Activated CD4-positive, CD25-positive, alpha-beta regulatory T cell treated with anti-CD3 and anti-CD28 coated beads, Interleukin-2, amount 50 U/mL, for 72 hours (primary cell): ENCODE measurements at regions not wholly inside any gene's neighbourhood (a gene's known extent, or its start where the extent isn't known, plus 50 kb on each side); places are given as distances from the start of the nearest gene placed in this dataset.
"Not testable (repeated sequence)": the region's sequence is repeated elsewhere in the genome, so short reads cannot be mapped to it uniquely, and the experiment has no call there.

Experiments used
- DNase-seq: peaks from one replicate; pipeline ENCODE4 v3.0.0; 2021

- DNase-seq = no peak
These were observed 1214.3 kb upstream of the SORCS1 start for GRCh38 chr10:108378779-108379178.

- no peak for DNase-seq
These were observed 1211.2 kb upstream of the SORCS1 start for GRCh38 chr10:108375691-108376090.

GRCh38 chr10:108374991-108375390, 1210.5 kb upstream of the SORCS1 start:
- DNase-seq = no peak

DNA sequence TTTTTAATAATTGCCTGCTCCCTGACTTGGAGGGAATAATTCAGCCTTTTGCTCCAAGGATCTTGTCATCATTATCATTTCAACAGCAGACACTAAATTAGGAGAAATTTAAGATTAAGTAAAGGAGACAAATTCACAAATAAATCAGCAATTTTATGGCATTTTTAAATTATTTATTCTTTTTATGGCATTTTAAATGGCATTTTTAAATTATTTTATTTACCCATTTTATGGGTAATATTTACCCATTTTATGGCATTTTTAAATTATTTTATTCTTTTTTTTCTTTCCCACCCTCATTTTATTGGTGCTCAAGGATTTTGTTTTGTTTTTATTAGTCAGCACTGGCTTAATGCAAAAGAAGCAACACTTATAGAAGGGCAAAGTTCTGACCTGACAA, 1201.0 kb upstream of the SORCS1 start:
- no peak for DNase-seq

DNA sequence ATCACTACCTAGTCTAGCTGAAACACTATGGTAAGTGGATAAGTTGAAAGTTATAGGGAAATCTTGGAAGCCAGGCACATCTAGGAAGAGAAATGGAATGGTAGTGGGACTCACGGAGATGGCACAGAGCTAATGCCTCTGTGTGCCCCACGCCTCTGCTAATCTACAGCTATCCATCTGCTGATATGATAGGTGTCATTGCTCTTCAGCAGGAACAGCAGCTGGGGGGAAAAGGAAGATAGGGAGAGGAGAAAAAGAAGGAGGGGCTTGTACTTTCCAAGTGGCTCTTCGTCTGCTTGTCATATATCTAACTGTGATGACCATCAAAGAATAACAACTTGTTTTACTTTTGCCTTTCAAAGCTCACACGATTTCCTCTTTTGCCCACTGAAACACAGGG, 1199.1 kb upstream of the SORCS1 start:
- no peak for DNase-seq

- DNase-seq = no peak
These were observed 1198.5 kb upstream of the SORCS1 start for GRCh38 chr10:108362961-108363360.

DNA sequence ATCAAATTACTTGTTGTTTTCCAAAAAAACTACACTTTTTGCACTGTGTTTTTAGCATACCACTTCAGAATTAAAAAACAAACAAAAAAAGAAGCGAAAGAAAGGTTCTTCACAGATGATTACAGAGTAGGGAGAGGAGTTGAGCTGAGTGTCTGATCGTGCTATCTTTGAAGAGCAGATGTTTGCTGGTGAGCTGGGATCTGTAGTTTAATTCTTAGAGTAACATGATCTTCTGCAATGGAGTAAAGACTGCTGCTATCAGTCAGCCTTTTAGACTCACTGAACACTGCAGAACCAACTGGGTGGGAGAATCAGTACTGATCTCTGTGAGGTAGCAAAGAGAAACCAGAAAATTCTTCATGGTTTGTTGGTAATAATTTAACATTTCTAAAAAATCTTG, 1197.8 kb upstream of the SORCS1 start:
- DNase-seq = no peak

GRCh38 chr10:108360187-108360586, 1195.7 kb upstream of the SORCS1 start:
- DNase-seq = no peak

DNA sequence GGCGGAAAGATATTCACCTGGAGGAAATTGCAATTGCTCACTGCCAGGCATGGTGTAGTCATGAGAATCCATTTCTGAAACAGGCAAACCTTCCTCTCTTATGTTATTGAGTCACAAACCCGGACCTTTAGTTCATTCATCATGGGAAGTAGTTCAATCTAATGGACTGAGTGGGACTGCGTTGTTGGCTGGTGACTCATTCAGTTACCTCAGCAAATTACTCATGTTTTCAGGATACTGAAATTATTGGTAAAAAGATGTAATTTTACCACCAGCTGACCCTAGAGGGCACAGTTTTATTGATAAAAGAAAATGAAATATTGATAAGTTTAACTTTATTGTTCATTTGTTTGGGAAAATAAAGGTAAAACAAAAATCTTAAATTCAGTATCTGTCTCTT, 1194.4 kb upstream of the SORCS1 start:
- no peak for DNase-seq

DNA sequence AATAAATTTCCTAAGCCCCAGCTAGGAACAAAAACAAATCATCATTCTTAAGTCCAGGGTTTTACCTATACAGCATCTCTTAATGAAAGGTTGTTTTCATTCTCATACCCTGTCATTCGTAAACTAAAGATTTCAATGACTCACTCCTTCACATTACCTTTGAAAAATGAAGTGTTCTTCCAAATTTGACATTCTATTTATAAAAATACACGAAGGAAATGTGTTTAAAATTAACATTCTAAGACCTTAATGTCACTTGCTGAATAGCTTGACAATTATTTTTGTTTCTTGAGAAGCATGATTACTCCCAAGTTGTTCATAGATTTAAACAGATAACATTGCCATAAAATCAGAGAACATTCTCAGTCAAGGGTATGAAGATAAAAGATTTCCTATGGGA, 1188.3 kb upstream of the SORCS1 start:
- DNase-seq = no peak

- no peak for DNase-seq
These were observed 1183.7 kb upstream of the SORCS1 start for GRCh38 chr10:108348215-108348614.

- no peak for DNase-seq
These were observed 1181.6 kb upstream of the SORCS1 start for GRCh38 chr10:108346066-108346465.

DNA sequence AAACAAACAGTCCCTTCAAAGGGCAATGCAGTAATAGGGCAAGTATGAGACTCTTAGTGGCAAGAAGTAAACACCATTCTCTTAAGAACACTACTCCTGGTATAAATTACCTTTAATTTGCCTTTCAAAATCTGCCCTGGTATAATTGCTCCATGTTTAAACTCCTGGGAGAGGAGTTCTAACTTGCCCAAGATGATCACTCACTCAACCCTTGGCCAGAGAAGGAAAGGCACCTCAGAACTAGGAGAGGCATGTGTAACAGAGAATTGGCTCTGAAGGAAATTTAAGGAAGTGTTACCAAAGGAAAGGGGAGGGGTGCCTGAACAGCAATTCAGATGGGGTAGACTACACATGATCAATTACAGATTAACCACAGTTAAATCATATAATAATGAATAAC, 1173.6 kb upstream of the SORCS1 start:
- DNase-seq = no peak

- DNase-seq = no peak
These were observed 1172.3 kb upstream of the SORCS1 start for GRCh38 chr10:108336836-108337235.

DNA sequence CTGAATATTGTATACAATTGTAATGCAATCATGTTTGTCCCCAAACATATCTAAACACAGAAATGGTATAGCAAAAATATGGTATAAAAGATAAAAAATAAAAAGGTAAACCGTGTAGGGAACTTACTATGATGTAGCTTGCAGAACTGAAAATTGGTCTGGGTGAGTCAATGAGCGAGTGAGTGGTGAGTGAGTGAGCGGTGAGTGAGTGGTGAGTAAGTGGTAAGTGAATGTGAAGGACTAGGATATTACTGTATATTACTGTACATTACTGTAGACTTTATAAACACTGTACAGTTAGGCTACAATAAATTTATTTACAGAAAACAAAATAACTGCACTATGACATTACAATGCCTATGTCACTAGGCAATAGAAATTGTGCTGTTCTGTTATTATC, 1163.2 kb upstream of the SORCS1 start:
- no peak for DNase-seq

GRCh38 chr10:108323274-108323798, 1158.8 kb upstream of the SORCS1 start:
- no peak for DNase-seq

DNA sequence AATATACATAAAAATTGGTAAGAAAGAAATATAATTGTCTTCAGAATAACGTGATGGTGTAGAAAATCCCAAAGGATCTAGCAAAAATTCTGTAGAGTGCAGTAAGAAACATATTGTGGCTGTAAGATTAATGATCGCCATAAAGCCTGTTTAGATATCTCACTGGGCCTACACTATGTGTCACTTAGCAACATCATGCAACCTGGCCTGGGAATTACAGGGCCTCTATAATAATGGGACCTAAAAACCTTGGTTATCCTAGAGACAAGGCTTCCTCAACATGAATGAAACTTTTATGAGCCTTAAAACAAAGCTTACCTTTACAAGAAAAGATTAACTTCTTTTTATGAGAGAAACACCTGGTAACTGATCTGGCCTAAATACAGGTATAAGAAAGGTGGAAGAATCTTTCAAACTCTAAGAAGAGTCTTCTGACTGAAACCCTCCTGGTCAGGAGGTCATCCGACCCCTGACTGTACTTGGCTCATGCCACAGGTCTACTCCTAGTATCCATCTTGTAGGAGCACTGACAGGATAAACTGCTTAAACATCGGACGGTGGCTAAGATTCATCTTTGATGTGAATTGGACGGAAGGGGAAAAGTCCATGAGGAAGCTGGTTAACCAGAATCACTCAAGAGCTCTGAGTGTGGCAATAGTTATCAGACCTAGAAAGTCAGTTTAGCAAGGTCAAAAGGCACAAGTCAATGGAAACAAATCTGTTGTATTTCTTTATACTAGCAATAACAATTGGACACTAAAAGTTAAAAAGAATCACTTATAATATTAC, 1155.1 kb upstream of the SORCS1 start:
- no peak for DNase-seq

DNA sequence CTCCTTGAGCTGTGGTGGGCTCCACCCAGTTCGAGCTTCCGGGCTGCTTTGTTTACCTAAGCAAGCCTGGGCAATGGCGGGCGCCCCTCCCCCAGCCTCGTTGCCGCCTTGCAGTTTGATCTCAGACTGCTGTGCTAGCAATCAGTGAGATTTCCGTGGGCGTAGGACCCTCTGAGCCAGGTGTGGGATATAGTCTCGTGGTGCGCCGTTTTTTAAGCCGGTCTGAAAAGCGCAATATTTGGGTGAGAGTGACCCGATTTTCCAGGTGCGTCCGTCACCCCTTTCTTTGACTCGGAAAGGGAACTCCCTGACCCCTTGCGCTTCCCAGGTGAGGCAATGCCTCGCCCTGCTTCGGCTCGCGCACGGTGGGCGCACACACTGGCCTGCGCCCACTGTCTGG, 1151.1 kb upstream of the SORCS1 start:
- DNase-seq = not testable (repeated sequence)

- DNase-seq = no peak
These were observed 1143.4 kb upstream of the SORCS1 start for GRCh38 chr10:108307925-108308312.

- DNase-seq = no peak
These were observed 1142.9 kb upstream of the SORCS1 start for GRCh38 chr10:108307250-108307924.

DNA sequence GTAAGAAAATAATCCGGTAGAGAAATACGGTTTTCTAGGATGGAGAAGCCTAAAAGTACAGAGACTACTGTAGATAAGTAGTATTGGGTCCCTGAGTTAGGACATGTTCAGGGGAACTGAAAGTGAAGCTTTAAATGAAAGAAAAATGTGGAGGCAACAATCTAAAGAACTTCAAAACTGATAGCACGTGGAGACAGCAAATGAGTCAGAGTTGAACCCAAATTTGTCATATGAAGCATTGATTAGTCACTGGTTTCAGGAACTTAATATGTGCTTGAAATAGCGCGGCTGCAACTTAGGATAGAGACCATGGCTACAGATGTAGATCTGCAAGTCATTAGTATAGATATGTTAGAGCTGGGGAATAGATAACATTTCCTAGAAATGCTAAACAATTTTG, 1138.6 kb upstream of the SORCS1 start:
- no peak for DNase-seq

GRCh38 chr10:108301002-108301401, 1136.5 kb upstream of the SORCS1 start:
- DNase-seq = no peak

- DNase-seq = no peak
These were observed 1126.3 kb upstream of the SORCS1 start for GRCh38 chr10:108290823-108291222.

DNA sequence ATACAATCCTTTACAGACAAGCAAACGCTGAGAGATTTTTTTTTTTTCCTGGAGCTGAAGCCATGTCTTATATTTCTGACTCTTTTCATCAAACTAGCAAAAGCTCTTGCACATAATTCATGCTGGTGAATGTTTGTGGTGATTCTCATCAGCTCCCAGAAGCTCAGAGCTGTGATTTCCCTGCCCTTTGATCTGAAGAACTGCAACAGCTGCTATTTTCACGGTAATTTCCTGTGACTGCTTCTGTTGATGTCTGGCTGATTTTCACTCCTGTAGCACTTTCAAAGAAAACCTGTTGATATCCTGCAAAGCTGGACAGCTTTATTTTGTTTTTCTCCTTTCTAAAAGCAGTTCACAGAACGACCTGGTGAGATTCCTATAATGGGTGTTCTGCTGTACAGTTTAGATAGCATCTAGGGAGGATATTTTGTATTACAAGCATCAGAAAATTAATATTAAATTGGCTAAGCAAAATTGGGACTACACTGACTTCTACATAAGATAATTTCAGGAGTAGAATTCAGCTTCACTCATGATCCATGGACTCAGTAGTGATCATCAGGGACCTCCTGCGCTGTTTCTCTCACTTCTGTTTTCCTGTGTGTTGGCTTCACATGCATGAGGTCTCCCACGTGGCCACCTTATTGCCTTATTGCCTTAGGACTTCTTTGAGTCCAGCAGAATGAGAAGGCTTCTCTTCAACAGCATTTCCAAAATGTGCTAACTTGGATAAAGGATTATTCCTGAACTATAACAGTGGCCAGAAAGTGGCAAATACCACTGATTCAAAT, 1111.6 kb upstream of the SORCS1 start:
- no peak for DNase-seq
